SIG-M5 treated with dmso at 0.1 percent for 504 hours (cell line): ENCODE measurements at regions not wholly inside any gene's neighbourhood (a gene's known extent, or its start where the extent isn't known, plus 50 kb on each side); places are given as distances from the start of the nearest gene placed in this dataset.

Experiments
- DNase-seq: peaks from one replicate; lab custom pipeline; 2025; ENCODE audit not compliant: unreplicated experiment; lab: John Stamatoyannopoulos, UW

GRCh38 chr1:91152331-91152730 lies 130.5 kb upstream of the ZNF644 start:
- no peak for DNase-seq

- DNase-seq: no peak
These were observed 129.9 kb upstream of the ZNF644 start for GRCh38 chr1:91151702-91152101.

GRCh38 chr1:91148641-91149069 lies 126.8 kb upstream of the ZNF644 start:
- DNase-seq: peak; percentile 32

GRCh38 chr1:91141858-91142257 lies 120.0 kb upstream of the ZNF644 start:
- no peak for DNase-seq

- no peak for DNase-seq
These were observed 117.1 kb upstream of the ZNF644 start for GRCh38 chr1:91138959-91139358.

GRCh38 chr1:91137173-91137852 lies 115.5 kb upstream of the ZNF644 start:
- DNase-seq: no peak

GRCh38 chr1:91135799-91136198 lies 114.0 kb upstream of the ZNF644 start:
- DNase-seq: no peak

GRCh38 chr1:91133248-91133647 lies 111.4 kb upstream of the ZNF644 start:
- no peak for DNase-seq

GRCh38 chr1:91130256-91130985 lies 108.6 kb upstream of the ZNF644 start:
- no peak for DNase-seq

GRCh38 chr1:91129458-91129857 lies 107.6 kb upstream of the ZNF644 start:
- DNase-seq: no peak

GRCh38 chr1:91129017-91129416 lies 107.2 kb upstream of the ZNF644 start:
- no peak for DNase-seq

GRCh38 chr1:91124989-91125417 lies 103.2 kb upstream of the ZNF644 start:
- DNase-seq: no peak

GRCh38 chr1:91124290-91124985 lies 102.6 kb upstream of the ZNF644 start:
- no peak for DNase-seq

- no peak for DNase-seq
These were observed 101.9 kb upstream of the ZNF644 start for GRCh38 chr1:91123773-91124172.

- no peak for DNase-seq
These were observed 101.5 kb upstream of the ZNF644 start for GRCh38 chr1:91123319-91123718.

GRCh38 chr1:91122106-91122717 lies 100.4 kb upstream of the ZNF644 start:
- no peak for DNase-seq

GRCh38 chr1:91121366-91121765 lies 99.5 kb upstream of the ZNF644 start:
- DNase-seq: no peak

GRCh38 chr1:91120936-91121335 lies 99.1 kb upstream of the ZNF644 start:
- DNase-seq: no peak

GRCh38 chr1:91120421-91120820 lies 98.6 kb upstream of the ZNF644 start:
- DNase-seq: no peak

- no peak for DNase-seq
These were observed 82.9 kb upstream of the ZNF644 start for GRCh38 chr1:91104712-91105111.

- no peak for DNase-seq
These were observed 79.5 kb upstream of the ZNF644 start for GRCh38 chr1:91101328-91101727.
